ENCODE measurements at regions not wholly inside any gene's neighbourhood (a gene's known extent, or its start where the extent isn't known, plus 50 kb on each side); places are given as distances from the start of the nearest gene placed in this dataset.

- peaks cover 8% of the 10 kb centered on the region for H3K27me3 Mint-ChIP-seq (ENCODE audit: low read depth)
- H3K9me3 Mint-ChIP-seq, result peaks cover 8% of the 10 kb centered on the region
- no peak overlapping the region for H3K4me3 Mint-ChIP-seq
- TF ChIP-seq, protein P1, sequence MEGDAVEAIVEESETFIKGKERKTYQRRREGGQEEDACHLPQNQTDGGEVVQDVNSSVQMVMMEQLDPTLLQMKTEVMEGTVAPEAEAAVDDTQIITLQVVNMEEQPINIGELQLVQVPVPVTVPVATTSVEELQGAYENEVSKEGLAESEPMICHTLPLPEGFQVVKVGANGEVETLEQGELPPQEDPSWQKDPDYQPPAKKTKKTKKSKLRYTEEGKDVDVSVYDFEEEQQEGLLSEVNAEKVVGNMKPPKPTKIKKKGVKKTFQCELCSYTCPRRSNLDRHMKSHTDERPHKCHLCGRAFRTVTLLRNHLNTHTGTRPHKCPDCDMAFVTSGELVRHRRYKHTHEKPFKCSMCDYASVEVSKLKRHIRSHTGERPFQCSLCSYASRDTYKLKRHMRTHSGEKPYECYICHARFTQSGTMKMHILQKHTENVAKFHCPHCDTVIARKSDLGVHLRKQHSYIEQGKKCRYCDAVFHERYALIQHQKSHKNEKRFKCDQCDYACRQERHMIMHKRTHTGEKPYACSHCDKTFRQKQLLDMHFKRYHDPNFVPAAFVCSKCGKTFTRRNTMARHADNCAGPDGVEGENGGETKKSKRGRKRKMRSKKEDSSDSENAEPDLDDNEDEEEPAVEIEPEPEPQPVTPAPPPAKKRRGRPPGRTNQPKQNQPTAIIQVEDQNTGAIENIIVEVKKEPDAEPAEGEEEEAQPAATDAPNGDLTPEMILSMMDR (IDR thresholded peaks at IDR 0.05; ENCODE audit: unreplicated experiment in 3 of 3), result no peak
- H3K4me1 Mint-ChIP-seq, result peaks cover 6% of the 10 kb centered on the region
- H3K36me3 Mint-ChIP-seq (ENCODE audit: low read depth), result no peaks in the 10 kb centered on the region
- H3K27ac Mint-ChIP-seq, result no peak overlapping the region
Observed at GRCh38 chr6:134692008-134692407, 257.9 kb downstream of the ALDH8A1 start.

- Mint-ChIP-seq H3K4me3 (no peak overlapping the region), H3K4me1 (peaks cover 9% of the 10 kb centered on the region), H3K27me3 (ENCODE audit: low read depth) (peaks cover 8% of the 10 kb centered on the region), H3K36me3 (ENCODE audit: low read depth) (no peaks in the 10 kb centered on the region), H3K9me3 (peaks cover 4% of the 10 kb centered on the region), H3K27ac (no peak overlapping the region)
- TF ChIP-seq, protein P1 (IDR thresholded peaks at IDR 0.05; ENCODE audit: unreplicated experiment in 3 of 3), result no peak
Observed at GRCh38 chr6:134691180-134691579, 258.7 kb downstream of the ALDH8A1 start.

- Mint-ChIP-seq H3K27me3 (ENCODE audit: low read depth) (peaks cover 8% of the 10 kb centered on the region), H3K9me3 (peaks cover 2% of the 10 kb centered on the region), H3K36me3 (ENCODE audit: low read depth) (no peaks in the 10 kb centered on the region), H3K4me3 (no peak overlapping the region), H3K4me1 (peaks cover 11% of the 10 kb centered on the region), H3K27ac (no peak overlapping the region)
- TF ChIP-seq, protein P1 (IDR thresholded peaks at IDR 0.05; ENCODE audit: unreplicated experiment in 3 of 3), result no peak
Observed at GRCh38 chr6:134690048-134690447, 259.9 kb downstream of the ALDH8A1 start.

GRCh38 chr6:134689641-134690040 is 260.3 kb downstream of the ALDH8A1 start:
- TF ChIP-seq, protein P1 (IDR thresholded peaks at IDR 0.05; ENCODE audit: unreplicated experiment in 3 of 3), result no peak
- Mint-ChIP-seq H3K36me3 (ENCODE audit: low read depth) (no peaks in the 10 kb centered on the region), H3K27ac (no peak overlapping the region), H3K4me1 (peaks cover 11% of the 10 kb centered on the region), H3K27me3 (ENCODE audit: low read depth) (peaks cover 8% of the 10 kb centered on the region), H3K9me3 (peaks cover 2% of the 10 kb centered on the region), H3K4me3 (no peak overlapping the region)

GRCh38 chr6:134689177-134689576 is 260.7 kb downstream of the ALDH8A1 start:
- Mint-ChIP-seq H3K9me3 (peaks cover 2% of the 10 kb centered on the region), H3K4me3 (no peak overlapping the region), H3K27me3 (ENCODE audit: low read depth) (peaks cover 8% of the 10 kb centered on the region), H3K27ac (no peak overlapping the region), H3K36me3 (ENCODE audit: low read depth) (no peaks in the 10 kb centered on the region), H3K4me1 (peaks cover 11% of the 10 kb centered on the region)
- TF ChIP-seq, protein P1 (IDR thresholded peaks at IDR 0.05; ENCODE audit: unreplicated experiment in 3 of 3), result no peak

- H3K27me3 Mint-ChIP-seq (ENCODE audit: low read depth), result peaks cover 8% of the 10 kb centered on the region
- H3K9me3 Mint-ChIP-seq, result peaks cover 2% of the 10 kb centered on the region
- H3K36me3 Mint-ChIP-seq (ENCODE audit: low read depth), result no peaks in the 10 kb centered on the region
- H3K4me1 Mint-ChIP-seq, result peaks cover 11% of the 10 kb centered on the region
- TF ChIP-seq, protein P1 (IDR thresholded peaks at IDR 0.05; ENCODE audit: unreplicated experiment in 3 of 3), result no peak
- H3K4me3 Mint-ChIP-seq, result no peak overlapping the region
- H3K27ac Mint-ChIP-seq, result peak overlapping the region in 1 of 3 experiments; percentile 69
Observed at GRCh38 chr6:134686071-134686470, 263.8 kb downstream of the ALDH8A1 start.
